ENCODE measurements at regions not wholly inside any gene's neighbourhood (a gene's known extent, or its start where the extent isn't known, plus 50 kb on each side); places are given as distances from the start of the nearest gene placed in this dataset.
A peak's percentile ranks its signal among the peaks of the same experiment; 100 is the strongest.

GRCh38 chr1:42035205-42035829, 116.6 kb upstream of the HIVEP3 start:
- TF ChIP-seq POLR2A (IDR thresholded peaks at IDR 0.05): no peak
- TF ChIP-seq, protein P1, sequence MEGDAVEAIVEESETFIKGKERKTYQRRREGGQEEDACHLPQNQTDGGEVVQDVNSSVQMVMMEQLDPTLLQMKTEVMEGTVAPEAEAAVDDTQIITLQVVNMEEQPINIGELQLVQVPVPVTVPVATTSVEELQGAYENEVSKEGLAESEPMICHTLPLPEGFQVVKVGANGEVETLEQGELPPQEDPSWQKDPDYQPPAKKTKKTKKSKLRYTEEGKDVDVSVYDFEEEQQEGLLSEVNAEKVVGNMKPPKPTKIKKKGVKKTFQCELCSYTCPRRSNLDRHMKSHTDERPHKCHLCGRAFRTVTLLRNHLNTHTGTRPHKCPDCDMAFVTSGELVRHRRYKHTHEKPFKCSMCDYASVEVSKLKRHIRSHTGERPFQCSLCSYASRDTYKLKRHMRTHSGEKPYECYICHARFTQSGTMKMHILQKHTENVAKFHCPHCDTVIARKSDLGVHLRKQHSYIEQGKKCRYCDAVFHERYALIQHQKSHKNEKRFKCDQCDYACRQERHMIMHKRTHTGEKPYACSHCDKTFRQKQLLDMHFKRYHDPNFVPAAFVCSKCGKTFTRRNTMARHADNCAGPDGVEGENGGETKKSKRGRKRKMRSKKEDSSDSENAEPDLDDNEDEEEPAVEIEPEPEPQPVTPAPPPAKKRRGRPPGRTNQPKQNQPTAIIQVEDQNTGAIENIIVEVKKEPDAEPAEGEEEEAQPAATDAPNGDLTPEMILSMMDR (IDR thresholded peaks at IDR 0.05): peak in 3 of 4 experiments; percentile 47 to 54 (median 52)
- TF ChIP-seq EP300 (IDR thresholded peaks at IDR 0.05): no peak
- TF ChIP-seq POLR2AphosphoS5 (IDR thresholded peaks at IDR 0.05): no peak
